NCI-H2107 treated with DMSO at 0.1 percent for 48 hours (cell line): ENCODE measurements at regions not wholly inside any gene's neighbourhood (a gene's known extent, or its start where the extent isn't known, plus 50 kb on each side); places are given as distances from the start of the nearest gene placed in this dataset.
"Not testable (repeated sequence)": the region's sequence is repeated elsewhere in the genome, so short reads cannot be mapped to it uniquely, and the experiment has no call there.

Source experiments
- DNase-seq: peaks from one replicate; lab custom pipeline; 2025; ENCODE audit not compliant: unreplicated experiment; lab: John Stamatoyannopoulos, UW

- DNase-seq = no peak
Measured at GRCh38 chr5:7207979-7208378, 188.0 kb upstream of the ADCY2 start.

- peak; percentile 99 for DNase-seq
Measured at GRCh38 chr5:7208938-7209337, 187.0 kb upstream of the ADCY2 start.

DNA sequence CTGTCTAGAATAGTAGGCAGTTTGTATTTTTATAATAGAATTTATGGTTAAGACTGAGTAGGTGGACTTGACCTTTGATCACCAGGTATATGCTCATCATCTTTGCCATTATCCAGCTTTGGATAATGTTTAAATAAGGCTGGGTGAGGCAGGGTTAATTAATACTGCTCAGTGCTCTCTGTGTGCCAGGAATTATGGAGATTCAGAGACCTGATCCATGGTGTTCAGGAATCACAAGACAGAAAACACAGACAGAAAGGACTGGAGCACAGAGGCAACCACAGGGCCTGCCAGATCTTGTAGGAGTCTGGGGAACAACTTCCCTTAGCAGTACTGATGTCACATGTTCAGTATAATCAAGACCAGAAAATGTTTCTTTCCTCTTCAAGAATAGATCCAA lies 186.3 kb upstream of the ADCY2 start:
- peak; percentile 84 for DNase-seq

- no peak for DNase-seq
Measured at GRCh38 chr5:7210549-7210948, 185.4 kb upstream of the ADCY2 start.

DNA sequence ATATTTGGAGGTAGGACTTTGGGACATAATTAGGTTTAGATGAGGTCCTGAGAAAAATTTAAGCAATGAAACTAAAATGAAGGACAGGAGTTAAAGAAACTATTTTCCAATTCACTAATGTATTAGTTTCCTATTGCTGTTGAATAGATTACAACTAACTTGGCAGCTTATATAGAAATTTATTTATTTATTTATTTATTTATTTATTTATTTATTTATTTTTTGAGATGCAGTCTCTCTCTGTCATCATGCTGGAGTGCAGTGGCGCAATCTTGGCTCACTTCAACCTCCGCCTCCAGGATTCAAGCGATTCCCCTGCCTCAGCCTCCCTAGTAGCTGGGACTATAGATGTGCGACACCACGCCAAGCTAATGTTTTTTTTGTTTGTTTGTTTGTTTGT lies 182.4 kb upstream of the ADCY2 start:
- no peak for DNase-seq

DNA sequence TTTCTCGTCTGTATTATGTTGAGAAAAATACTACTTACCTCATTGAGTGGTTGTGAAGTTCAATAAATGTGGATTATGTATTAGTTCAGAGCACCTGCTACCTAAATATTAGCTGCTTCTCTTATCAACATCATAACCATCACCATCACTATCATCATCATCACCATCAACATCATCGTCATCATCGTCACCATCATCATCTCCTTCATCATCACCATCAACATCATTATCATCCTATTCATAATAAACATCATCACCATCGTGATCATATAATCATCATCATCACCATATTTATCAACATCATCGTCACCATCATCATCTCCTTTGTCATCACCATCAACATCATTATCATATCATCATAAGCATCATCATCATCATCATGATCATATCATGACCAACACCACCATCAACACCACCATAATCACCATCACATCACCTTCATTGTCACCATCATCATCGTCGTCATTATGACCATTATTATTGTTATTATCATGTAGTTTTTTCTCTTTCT lies 181.0 kb upstream of the ADCY2 start:
- DNase-seq = no peak

DNA sequence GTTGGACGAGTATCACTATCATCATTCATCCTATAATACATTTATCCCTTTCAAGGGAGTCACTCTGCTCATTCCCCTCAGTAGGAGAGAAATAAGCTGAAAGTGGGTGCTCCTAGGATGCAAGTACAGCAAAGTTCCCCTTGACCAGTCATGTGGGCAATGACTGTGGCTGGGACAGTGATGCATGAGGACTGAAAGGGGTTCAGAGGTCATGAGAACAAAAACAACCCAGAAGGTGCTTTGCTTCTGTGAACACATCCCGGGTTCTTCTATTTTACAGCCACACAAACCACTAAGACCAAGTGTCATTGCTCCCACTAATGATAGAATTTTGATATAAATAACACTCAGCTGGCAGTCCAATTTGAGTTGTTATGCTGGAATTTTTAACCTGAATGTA lies 177.8 kb upstream of the ADCY2 start:
- DNase-seq = no peak

GRCh38 chr5:7220156-7220555 lies 175.8 kb upstream of the ADCY2 start:
- DNase-seq = no peak

DNA sequence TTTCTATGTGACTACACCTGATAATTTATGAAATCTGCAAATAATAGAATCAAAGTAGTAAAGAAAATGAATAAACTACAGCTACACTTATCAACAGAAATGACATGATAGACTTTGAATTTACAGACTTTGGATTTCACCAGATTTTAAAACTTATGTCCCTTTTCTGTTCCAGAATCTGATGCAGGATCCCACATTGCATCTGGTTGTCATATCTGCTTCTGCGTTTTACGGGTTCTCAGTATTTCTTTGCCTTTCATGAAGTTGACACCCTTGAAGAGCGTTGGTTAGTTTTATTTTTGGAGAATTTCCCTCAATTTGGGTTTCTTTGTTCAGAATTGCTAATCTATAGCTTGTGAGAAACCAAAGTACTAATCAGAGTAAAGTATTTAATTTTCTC lies 174.9 kb upstream of the ADCY2 start:
- no peak for DNase-seq

- DNase-seq = no peak
Measured at GRCh38 chr5:7225826-7226225, 170.1 kb upstream of the ADCY2 start.

GRCh38 chr5:7242118-7242710 lies 153.7 kb upstream of the ADCY2 start:
- DNase-seq = no peak

DNA sequence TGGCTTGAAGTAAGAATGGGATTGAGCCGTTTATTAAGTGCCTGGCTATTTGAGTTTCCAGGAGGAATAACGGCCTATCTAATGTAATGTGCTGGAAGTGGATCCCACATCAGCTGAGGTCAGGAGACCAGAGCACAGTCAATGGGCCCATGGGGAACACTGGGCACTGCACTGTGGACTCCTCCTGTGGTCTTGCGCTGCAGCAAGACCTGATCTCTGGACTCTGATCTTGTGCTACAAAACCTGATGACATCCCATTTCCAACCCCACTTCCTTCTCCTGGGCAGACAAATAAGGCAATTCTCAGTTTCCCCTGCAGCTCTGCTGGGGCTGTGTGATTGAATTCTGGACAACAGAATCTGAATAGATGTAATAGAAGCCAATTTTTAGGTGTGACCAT lies 151.7 kb upstream of the ADCY2 start:
- DNase-seq = no peak

- DNase-seq = no peak
Measured at GRCh38 chr5:7245121-7245651, 150.8 kb upstream of the ADCY2 start.

GRCh38 chr5:7246287-7246686 lies 149.7 kb upstream of the ADCY2 start:
- DNase-seq = no peak

DNA sequence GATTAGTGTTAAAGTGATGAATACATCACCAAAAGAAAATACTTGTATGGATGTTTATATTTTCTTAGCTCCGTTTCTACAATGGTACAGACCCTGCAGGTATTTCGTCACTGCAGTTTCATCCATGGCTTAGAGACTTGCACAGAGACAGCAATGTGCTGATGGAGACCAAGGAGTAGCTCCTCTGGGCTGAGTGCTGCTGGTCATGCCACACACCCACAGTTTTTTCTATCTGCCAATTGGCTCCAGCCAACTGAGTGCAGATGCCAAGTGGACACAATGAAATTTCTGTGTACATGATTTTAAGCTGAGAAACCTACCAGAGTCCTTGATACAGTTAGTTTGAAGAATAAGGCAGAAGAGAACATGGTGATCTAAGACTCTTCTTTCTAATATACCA lies 145.9 kb upstream of the ADCY2 start:
- no peak for DNase-seq

DNA sequence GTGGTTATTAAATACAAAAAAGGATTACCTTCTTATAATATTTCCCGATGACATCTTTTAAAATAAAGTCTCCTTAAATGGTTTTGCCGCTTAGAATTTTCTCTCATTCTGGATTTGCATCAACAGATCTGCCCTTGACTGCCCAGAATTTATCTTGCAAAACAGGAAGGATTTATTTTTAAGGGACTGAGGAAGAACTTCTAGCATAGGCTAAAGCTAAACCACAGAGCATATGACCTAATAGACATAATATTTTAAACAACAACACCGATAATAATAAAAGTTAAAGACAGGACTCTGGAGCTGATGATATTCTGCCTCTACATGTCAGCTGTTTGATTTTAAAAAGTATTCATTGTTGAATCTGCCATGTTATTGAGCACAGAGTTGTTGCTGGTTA lies 145.3 kb upstream of the ADCY2 start:
- DNase-seq = no peak

GRCh38 chr5:7251132-7251531 lies 144.8 kb upstream of the ADCY2 start:
- no peak for DNase-seq

DNA sequence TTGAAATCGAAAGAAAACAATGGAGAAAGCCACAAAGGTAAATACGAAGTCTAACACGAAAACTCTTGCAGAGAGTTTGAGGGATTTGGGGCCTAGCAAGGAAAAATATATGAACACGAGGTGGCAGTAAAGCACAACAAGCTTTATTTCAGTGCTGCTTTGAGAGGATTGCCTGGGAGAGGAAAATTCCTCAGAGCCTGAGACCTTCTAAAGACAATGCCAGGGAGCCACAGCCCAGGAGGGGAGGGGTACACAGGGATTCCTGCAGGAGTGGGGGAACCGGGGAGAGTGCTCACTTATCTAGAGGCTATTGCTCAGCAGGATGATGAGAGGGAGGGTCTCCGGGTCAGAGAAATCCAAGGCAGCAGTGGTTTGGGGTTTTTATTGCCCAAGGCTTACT lies 134.9 kb upstream of the ADCY2 start:
- DNase-seq = peak; percentile 70

DNA sequence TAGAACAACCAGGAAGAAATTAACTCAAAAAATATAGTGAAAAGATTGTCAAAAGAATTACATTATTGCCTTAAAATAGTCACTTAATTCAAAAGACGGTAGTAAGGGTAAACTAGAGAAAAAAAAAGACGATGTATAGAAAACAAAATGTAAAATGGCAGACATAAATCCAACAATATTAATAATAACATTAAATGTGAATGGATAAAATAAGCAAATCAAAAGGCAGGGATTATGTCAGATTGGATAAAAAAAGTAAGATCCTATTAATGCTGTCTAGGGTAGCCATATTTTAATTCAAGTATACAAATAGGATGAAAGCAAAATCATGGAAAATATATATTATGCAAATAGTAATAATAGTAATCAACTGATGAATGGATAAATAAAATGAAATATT lies 134.0 kb upstream of the ADCY2 start:
- DNase-seq = no peak

- not testable (repeated sequence) for DNase-seq
Measured at GRCh38 chr5:7263398-7264015, 132.4 kb upstream of the ADCY2 start.

DNA sequence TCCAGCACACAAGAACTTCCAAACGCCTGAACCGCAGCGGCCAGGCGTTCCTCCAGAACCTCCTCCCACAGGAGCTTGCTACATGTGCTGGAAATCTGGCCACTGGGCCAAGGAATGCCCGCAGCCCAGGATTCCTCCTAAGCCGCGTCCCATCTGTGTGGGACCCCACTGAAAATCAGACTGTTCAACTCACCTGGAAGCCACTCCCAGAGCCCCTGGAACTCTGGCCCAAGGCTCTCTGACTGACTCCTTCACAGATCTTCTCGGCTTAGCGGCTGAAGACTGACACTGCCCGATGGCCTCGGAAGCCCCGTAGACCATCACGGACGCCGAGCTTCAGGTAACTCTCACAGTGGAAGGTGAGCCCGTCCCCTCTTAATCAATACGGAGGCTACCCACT lies 130.2 kb upstream of the ADCY2 start:
- DNase-seq = not testable (repeated sequence)

GRCh38 chr5:7268722-7269121 lies 127.2 kb upstream of the ADCY2 start:
- DNase-seq = not testable (repeated sequence)
